HEK293T (cell line): ENCODE measurements at regions not wholly inside any gene's neighbourhood (a gene's known extent, or its start where the extent isn't known, plus 50 kb on each side); places are given as distances from the start of the nearest gene placed in this dataset.

Experiments
- ARNT ChIP-seq: fragments of 450-650 bp; IDR thresholded peaks from 2 replicates; pipeline ENCODE4 v1.6.1; 2017; ENCODE audit warnings: mild to moderate bottlenecking
- BHLHE40 ChIP-seq: fragments of 450-650 bp; IDR thresholded peaks from 2 replicates; pipeline ENCODE4 v1.6.1; 2016; ENCODE audit warnings: mild to moderate bottlenecking, moderate library complexity, borderline replicate concordance
- ELF4 ChIP-seq: fragments of 450-650 bp; IDR thresholded peaks from 2 replicates; pipeline ENCODE4 v1.6.1; 2017; ENCODE audit warnings: antibody characterized with exemption
- L3MBTL2 ChIP-seq: fragments of 450-650 bp; conservative IDR thresholded peaks from 2 replicates; pipeline ENCODE4 v1.6.1; 2016; ENCODE audit warnings: mild to moderate bottlenecking
- NFRKB ChIP-seq: fragments of 450-650 bp; IDR thresholded peaks from 2 replicates; pipeline ENCODE4 v1.6.1; 2016; ENCODE audit warnings: mild to moderate bottlenecking, moderate library complexity
- PKNOX1 ChIP-seq: fragments of 450-650 bp; IDR thresholded peaks from 2 replicates; pipeline ENCODE4 v1.6.1; 2016
- SP1 ChIP-seq: fragments of 450-650 bp; IDR thresholded peaks from 2 replicates; pipeline ENCODE4 v1.6.1; 2017
- TARDBP ChIP-seq: fragments of 450-650 bp; IDR thresholded peaks from 2 replicates; pipeline ENCODE4 v1.6.1; 2016

- no peak for TF ChIP-seq PKNOX1
- TF ChIP-seq SP1, result no peak
- no peak for TF ChIP-seq ELF4
- no peak for TF ChIP-seq NFRKB
- no peak for TF ChIP-seq TARDBP
- TF ChIP-seq ARNT, result no peak
- TF ChIP-seq BHLHE40, result no peak
- TF ChIP-seq L3MBTL2, result no peak
Measured at GRCh38 chr17:70024253-70024652, 50.8 kb upstream of the KCNJ16 start.
